ENCODE measurements at regions not wholly inside any gene's neighbourhood (a gene's known extent, or its start where the extent isn't known, plus 50 kb on each side); places are given as distances from the start of the nearest gene placed in this dataset.

DNA sequence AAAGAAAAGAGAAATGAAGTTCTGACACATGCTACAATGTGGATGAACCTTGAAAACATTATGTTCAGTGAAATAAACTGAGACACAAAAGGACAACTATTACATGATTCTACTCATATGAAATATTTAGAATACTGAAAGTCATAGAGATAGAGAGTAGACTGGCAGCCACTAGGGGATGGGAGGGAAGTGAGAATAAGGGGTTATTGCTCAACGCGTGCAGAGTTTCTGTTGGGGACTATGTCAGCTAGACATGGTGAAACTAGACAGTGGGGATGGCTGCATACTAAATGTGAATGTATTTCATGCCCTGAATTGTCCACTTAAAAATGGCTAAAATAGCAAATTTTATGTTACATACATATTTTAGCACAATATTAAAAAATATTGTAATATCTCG is 108.7 kb upstream of the ATL2 start:
- no peak overlapping the region for H3K9ac ChIP-seq (replicated peaks; ENCODE audit: extremely low read depth, insufficient read depth, low read length)
- no peaks in the 10 kb centered on the region for H3K36me3 ChIP-seq (ENCODE audit: control insufficient read depth in 2 of 2, extremely low read depth in 1 of 2, insufficient read depth in 2 of 2, low read length in 2 of 2)
- no peaks in the 10 kb centered on the region for H3K79me2 ChIP-seq (ENCODE audit: control insufficient read depth, insufficient read depth, low read length)
- CTCF ChIA-PET: interaction anchor here (1.4 kb wide), 1 partner anchor 17 kb away, joined by 5 read pairs; no protein-coding TSS in a partner anchor
- H4K20me1 ChIP-seq (replicated peaks; ENCODE audit: control insufficient read depth, extremely low read depth, insufficient read depth, low read length): no peaks in the 10 kb centered on the region
- no peaks in the 10 kb centered on the region for H3K9me1 ChIP-seq (replicated peaks; ENCODE audit: control insufficient read depth, extremely low read depth, insufficient read depth, low read length)
- H3K27ac ChIP-seq (ENCODE audit: insufficient read depth, low read depth, low read length): no peak overlapping the region
- no peaks in the 10 kb centered on the region for H3K4me1 ChIP-seq (ENCODE audit: control insufficient read depth, extremely low read depth, insufficient read depth, low read length)
- FAIRE-seq: no peak
- DNase-seq (ENCODE audit: low read depth, low spot score): no peak
- BruUV-seq (replicated peaks): no TSS peak
- H3K27me3 ChIP-seq (ENCODE audit: control insufficient read depth in 2 of 2, insufficient read depth in 2 of 2, low read length in 2 of 2): peaks cover 0 to 2% of the 10 kb centered on the region in 2 experiments
- no peak overlapping the region for H2AFZ ChIP-seq (ENCODE audit: low read depth, low read length)
- POLR2A ChIA-PET: no interaction called here
- no peak overlapping the region for H3K4me3 ChIP-seq (replicated peaks in 1 of 3; ENCODE audit: insufficient read depth in 1 of 3, low read depth in 1 of 3, low read length in 3 of 3)
- TF ChIP-seq EZH2 (IDR thresholded peaks at IDR 0.05; ENCODE audit: borderline replicate concordance, low read depth, low read length, severe bottlenecking) (no peak), MAX (IDR thresholded peaks at IDR 0.05; ENCODE audit: insufficient read depth, insufficient read length) (no peak), POLR2AphosphoS5 (IDR thresholded peaks at IDR 0.05; ENCODE audit: insufficient read depth, low read depth, low read length) (no peak), GATA2 (IDR thresholded peaks at IDR 0.05; ENCODE audit: insufficient read depth, insufficient read length, low read depth, low read length) (no peak), FOS (IDR thresholded peaks at IDR 0.05; ENCODE audit: borderline replicate concordance, insufficient read depth, low read length) (no peak), JUN (IDR thresholded peaks at IDR 0.05; ENCODE audit: borderline replicate concordance, insufficient read depth, insufficient read length, low read depth) (no peak), MYC (IDR thresholded peaks at IDR 0.05; ENCODE audit: low read depth, low read length) (no peak), POLR2A (IDR thresholded peaks at IDR 0.05; ENCODE audit: low read depth, low read length) (no peak)
- TF ChIP-seq, protein P1, sequence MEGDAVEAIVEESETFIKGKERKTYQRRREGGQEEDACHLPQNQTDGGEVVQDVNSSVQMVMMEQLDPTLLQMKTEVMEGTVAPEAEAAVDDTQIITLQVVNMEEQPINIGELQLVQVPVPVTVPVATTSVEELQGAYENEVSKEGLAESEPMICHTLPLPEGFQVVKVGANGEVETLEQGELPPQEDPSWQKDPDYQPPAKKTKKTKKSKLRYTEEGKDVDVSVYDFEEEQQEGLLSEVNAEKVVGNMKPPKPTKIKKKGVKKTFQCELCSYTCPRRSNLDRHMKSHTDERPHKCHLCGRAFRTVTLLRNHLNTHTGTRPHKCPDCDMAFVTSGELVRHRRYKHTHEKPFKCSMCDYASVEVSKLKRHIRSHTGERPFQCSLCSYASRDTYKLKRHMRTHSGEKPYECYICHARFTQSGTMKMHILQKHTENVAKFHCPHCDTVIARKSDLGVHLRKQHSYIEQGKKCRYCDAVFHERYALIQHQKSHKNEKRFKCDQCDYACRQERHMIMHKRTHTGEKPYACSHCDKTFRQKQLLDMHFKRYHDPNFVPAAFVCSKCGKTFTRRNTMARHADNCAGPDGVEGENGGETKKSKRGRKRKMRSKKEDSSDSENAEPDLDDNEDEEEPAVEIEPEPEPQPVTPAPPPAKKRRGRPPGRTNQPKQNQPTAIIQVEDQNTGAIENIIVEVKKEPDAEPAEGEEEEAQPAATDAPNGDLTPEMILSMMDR (IDR thresholded peaks at IDR 0.05; ENCODE audit: extremely low read depth in 1 of 2, insufficient read depth in 1 of 2, low read depth in 1 of 2, low read length in 2 of 2): no peak
- dilution Hi-C loops (cut with MboI; ENCODE audit: extremely low pct_ligation_motif_present, low sequenced_read_pairs) (no loop called here), intact Hi-C loops (cut with micrococcal nuclease) (no loop called here)
- no peak overlapping the region for H3K4me2 ChIP-seq (ENCODE audit: insufficient read depth, low read length)
- H3K9me3 ChIP-seq (replicated peaks; ENCODE audit: control insufficient read depth, insufficient read depth, low read length): no peaks in the 10 kb centered on the region
